ENCODE measurements at regions not wholly inside any gene's neighbourhood (a gene's known extent, or its start where the extent isn't known, plus 50 kb on each side); places are given as distances from the start of the nearest gene placed in this dataset.

GRCh38 chr16:5537347-5537746, 439.8 kb upstream of the EEF2KMT start:
- Histone ChIP-seq H3K36me3 (ENCODE audit: insufficient read depth, low read length) (no peaks in the 10 kb centered on the region), H3K9me2 (ENCODE audit: insufficient read depth, low read length) (no peaks in the 10 kb centered on the region), H2AFZ (ENCODE audit: low read length) (no peak overlapping the region), H3K4me1 (ENCODE audit: insufficient read depth, low read length, poor library complexity, severe bottlenecking) (no peaks in the 10 kb centered on the region), H3K9me3 (ENCODE audit: low read length) (no peaks in the 10 kb centered on the region), H3K4me3 (ENCODE audit: low read depth, low read length, poor library complexity, severe bottlenecking) (no peak overlapping the region), H4K20me1 (ENCODE audit: insufficient read depth, low read length) (no peaks in the 10 kb centered on the region), H3K4me2 (ENCODE audit: low read length) (no peak overlapping the region), H3K27ac (ENCODE audit: low read depth, low read length, poor library complexity, severe bottlenecking) (no peak overlapping the region), H3K79me2 (ENCODE audit: insufficient read depth, low read depth, low read length) (no peaks in the 10 kb centered on the region)
- TF ChIP-seq EZH2phosphoT487 (IDR thresholded peaks at IDR 0.05; ENCODE audit: borderline replicate concordance, low read depth, low read length) (no peak), CTCF (conservative IDR thresholded peaks at IDR 0.05; ENCODE audit: low read length) (no peak)
- intact Hi-C loops (cut with micrococcal nuclease; ENCODE audit: unreplicated experiment): no loop called here
- no TSS peak for BruUV-seq (replicated peaks)
- POLR2A ChIA-PET: no interaction called here
- CTCF ChIA-PET (ENCODE audit: unreplicated experiment): no interaction called here
- no peak for DNase-seq (ENCODE audit: low spot score)

GRCh38 chr16:5533321-5533888, 435.8 kb upstream of the EEF2KMT start:
- intact Hi-C loops (cut with micrococcal nuclease; ENCODE audit: unreplicated experiment): no loop called here
- no peaks in the 10 kb centered on the region for H4K20me1 ChIP-seq (ENCODE audit: insufficient read depth, low read length)
- H3K36me3 ChIP-seq (ENCODE audit: insufficient read depth, low read length): no peaks in the 10 kb centered on the region
- no TSS peak for BruUV-seq (replicated peaks)
- H3K79me2 ChIP-seq (ENCODE audit: insufficient read depth, low read depth, low read length): no peaks in the 10 kb centered on the region
- H3K9me3 ChIP-seq (ENCODE audit: low read length): no peaks in the 10 kb centered on the region
- TF ChIP-seq CTCF (conservative IDR thresholded peaks at IDR 0.05; ENCODE audit: low read length) (no peak), EZH2phosphoT487 (IDR thresholded peaks at IDR 0.05; ENCODE audit: borderline replicate concordance, low read depth, low read length) (no peak)
- no peak for DNase-seq (ENCODE audit: low spot score)
- no peak overlapping the region for H3K4me3 ChIP-seq (ENCODE audit: low read depth, low read length, poor library complexity, severe bottlenecking)
- no peak overlapping the region for H3K27ac ChIP-seq (ENCODE audit: low read depth, low read length, poor library complexity, severe bottlenecking)
- H3K4me1 ChIP-seq (ENCODE audit: insufficient read depth, low read length, poor library complexity, severe bottlenecking): no peaks in the 10 kb centered on the region
- no peak overlapping the region for H2AFZ ChIP-seq (ENCODE audit: low read length)
- no peak overlapping the region for H3K4me2 ChIP-seq (ENCODE audit: low read length)
- no peaks in the 10 kb centered on the region for H3K9me2 ChIP-seq (ENCODE audit: insufficient read depth, low read length)
- ChIA-PET CTCF (ENCODE audit: unreplicated experiment) (no interaction called here), POLR2A (no interaction called here)

GRCh38 chr16:5527817-5528216, 430.2 kb upstream of the EEF2KMT start:
- ChIA-PET POLR2A (no interaction called here), CTCF (ENCODE audit: unreplicated experiment) (no interaction called here)
- no peaks in the 10 kb centered on the region for H3K9me3 ChIP-seq (ENCODE audit: low read length)

More at GRCh38 chr16:5527817-5528216, 430.2 kb upstream of the EEF2KMT start:
- Histone ChIP-seq H3K79me2 (ENCODE audit: insufficient read depth, low read depth, low read length) (no peaks in the 10 kb centered on the region), H3K9me2 (ENCODE audit: insufficient read depth, low read length) (no peaks in the 10 kb centered on the region), H3K27ac (ENCODE audit: low read depth, low read length, poor library complexity, severe bottlenecking) (no peak overlapping the region), H3K36me3 (ENCODE audit: insufficient read depth, low read length) (no peaks in the 10 kb centered on the region), H3K4me2 (ENCODE audit: low read length) (no peak overlapping the region), H4K20me1 (ENCODE audit: insufficient read depth, low read length) (no peaks in the 10 kb centered on the region), H3K4me1 (ENCODE audit: insufficient read depth, low read length, poor library complexity, severe bottlenecking) (no peaks in the 10 kb centered on the region), H2AFZ (ENCODE audit: low read length) (no peak overlapping the region), H3K4me3 (ENCODE audit: low read depth, low read length, poor library complexity, severe bottlenecking) (no peak overlapping the region)
- intact Hi-C loops (cut with micrococcal nuclease; ENCODE audit: unreplicated experiment): no loop called here
- no TSS peak for BruUV-seq (replicated peaks)
- DNase-seq (ENCODE audit: low spot score): no peak
- TF ChIP-seq CTCF (conservative IDR thresholded peaks at IDR 0.05; ENCODE audit: low read length): no peak
- no peak for TF ChIP-seq EZH2phosphoT487 (IDR thresholded peaks at IDR 0.05; ENCODE audit: borderline replicate concordance, low read depth, low read length)
